CD14-positive monocyte (primary cell): ENCODE measurements at regions not wholly inside any gene's neighbourhood (a gene's known extent, or its start where the extent isn't known, plus 50 kb on each side); places are given as distances from the start of the nearest gene placed in this dataset.
"Not testable (repeated sequence)": the region's sequence is repeated elsewhere in the genome, so short reads cannot be mapped to it uniquely, and the experiment has no call there.

Source experiments
- DNase-seq, 3 donors: peaks; one replicate each; pipeline ENCODE4 v3.0.0-alpha.2; 2011 to 2022
- H2AFZ ChIP-seq: 2 replicates; pipeline ENCODE4 v1.6.0; 2012; ENCODE audit warnings: mild to moderate bottlenecking, low read depth, low read length, inconsistent platforms; ENCODE audit not compliant: insufficient read depth, poor library complexity, severe bottlenecking
- H3K27ac ChIP-seq, 2 donors: 1 replicate in 1 of 2; 2 replicates in 1 of 2; pipeline ENCODE4 v1.5.1; 2012 to 2013; ENCODE audit warnings: low read length in 2 of 2, control low read depth in 1 of 2, inconsistent platforms in 1 of 2, low read depth in 1 of 2, mild to moderate bottlenecking in 1 of 2
- H3K27me3 ChIP-seq, 2 donors: one replicate each; pipeline versions ENCODE4 v1.6.0 to v1.6.1; 2011 to 2013; ENCODE audit warnings: low read length in 2 of 2; ENCODE audit not compliant: control insufficient read depth in 2 of 2, insufficient read depth in 2 of 2
- H3K36me3 ChIP-seq, 2 donors: replicated peaks in 1 of 2; 1 replicate in 1 of 2; 2 replicates in 1 of 2; pipeline versions ENCODE4 v1.5.1 to v1.6.1; 2012 to 2013; ENCODE audit warnings: low read length in 2 of 2, control low read depth in 1 of 2, inconsistent platforms in 1 of 2, mild to moderate bottlenecking in 1 of 2; ENCODE audit not compliant: insufficient read depth in 2 of 2, control insufficient read depth in 1 of 2
- H3K4me1 ChIP-seq, 2 donors: 1 replicate in 1 of 2; 2 replicates in 1 of 2; pipeline versions ENCODE4 v1.5.1 to v1.6.1; 2012 to 2013; ENCODE audit warnings: low read length in 2 of 2, control low read depth in 1 of 2, inconsistent platforms in 1 of 2, mild to moderate bottlenecking in 1 of 2, moderate library complexity in 1 of 2; ENCODE audit not compliant: insufficient read depth in 2 of 2, control insufficient read depth in 1 of 2
- H3K4me2 ChIP-seq: replicated peaks from 2 replicates; pipeline ENCODE3; 2012; ENCODE audit warnings: low read length, moderate library complexity, mild to moderate bottlenecking; ENCODE audit not compliant: poor library complexity, severe bottlenecking; ENCODE audit errors: extremely low read depth
- H3K4me3 ChIP-seq, 3 experiments: fragments of 200-600 bp in 1 of 3; sonication (generic) in 1 of 3; replicated peaks in 1 of 3; 1 replicate in 2 of 3; 2 replicates in 1 of 3; pipeline ENCODE4 v1.5.1; 2011 to 2013; ENCODE audit warnings: low read length in 3 of 3, mild to moderate bottlenecking in 3 of 3, control low read depth in 2 of 3, low read depth in 2 of 3, inconsistent platforms in 1 of 3, moderate library complexity in 1 of 3
- H3K79me2 ChIP-seq: 2 replicates; pipeline ENCODE4 v1.6.0; 2012; ENCODE audit warnings: mild to moderate bottlenecking, control low read depth, inconsistent platforms, low read length, moderate library complexity; ENCODE audit not compliant: insufficient read depth
- H3K9ac ChIP-seq: 2 replicates; pipeline ENCODE4 v1.6.0; 2017; ENCODE audit warnings: low read length, mild to moderate bottlenecking; ENCODE audit not compliant: insufficient read depth, poor library complexity, severe bottlenecking
- H3K9me3 ChIP-seq, 2 donors: replicated peaks in 1 of 2; 1 replicate in 1 of 2; 2 replicates in 1 of 2; pipeline versions ENCODE4 v1.5.1 to v1.6.1; 2012 to 2013; ENCODE audit warnings: low read length in 2 of 2, control low read depth in 1 of 2; ENCODE audit not compliant: control insufficient read depth in 1 of 2, insufficient read depth in 1 of 2
- H4K20me1 ChIP-seq: 2 replicates; pipeline ENCODE4 v1.6.0; 2012; ENCODE audit warnings: mild to moderate bottlenecking, low read length, control low read depth, moderate library complexity; ENCODE audit not compliant: insufficient read depth
- H3K27ac Mint-ChIP-seq, 7 donors: one replicate each; pipeline ENCODE4 v1.8.0; 2020; ENCODE audit warnings: mild to moderate bottlenecking in 7 of 7, mixed read lengths in 7 of 7, moderate library complexity in 6 of 7, inconsistent platforms in 2 of 7
- H3K27me3 Mint-ChIP-seq, 3 donors: one replicate each; pipeline ENCODE4 v1.8.0; 2021 to 2022; ENCODE audit warnings: low read depth in 3 of 3, mild to moderate bottlenecking in 3 of 3, mixed read lengths in 3 of 3, moderate library complexity in 3 of 3, inconsistent platforms in 1 of 3
- H3K36me3 Mint-ChIP-seq, 2 donors: one replicate each; pipeline ENCODE4 v1.8.0; 2020; ENCODE audit warnings: mixed read lengths in 2 of 2, inconsistent platforms in 1 of 2, mild to moderate bottlenecking in 1 of 2
- H3K4me1 Mint-ChIP-seq: one replicate; pipeline ENCODE4 v1.8.0; 2020; ENCODE audit warnings: mild to moderate bottlenecking, mixed read lengths
- H3K4me3 Mint-ChIP-seq, 2 donors: one replicate each; pipeline ENCODE4 v1.8.0; 2020; ENCODE audit warnings: mild to moderate bottlenecking in 2 of 2, mixed read lengths in 2 of 2, moderate library complexity in 1 of 2
- H3K9me3 Mint-ChIP-seq, 7 donors: one replicate each; pipeline ENCODE4 v1.8.0; 2020 to 2022; ENCODE audit warnings: mixed read lengths in 7 of 7, mild to moderate bottlenecking in 6 of 7, moderate library complexity in 6 of 7, inconsistent platforms in 2 of 7
- CTCF ChIP-seq: fragments of 200-600 bp; IDR thresholded peaks from one replicate; pipeline ENCODE4 v1.8.0; 2022; ENCODE audit warnings: antibody characterized with exemption, mild to moderate bottlenecking
- WGBS: methylation state at CpG from one replicate; pipeline ENCODE4 v1.1.5; 2013; ENCODE audit warnings: missing lambda C conversion rate; ENCODE audit not compliant: insufficient coverage; 5-methylcytosine and 5-hydroxymethylcytosine counted together
- intact Hi-C, 2 donors: fragments of 100-400 bp; cut with micrococcal nuclease; formaldehyde crosslinking; loops; one replicate each; pipeline versions ENCODE4 v1.15.0 to v1.15.1; 2023

- H3K9me3 Mint-ChIP-seq, H3K36me3 ChIP-seq, H3K4me3 Mint-ChIP-seq, H3K4me1 Mint-ChIP-seq, DNase-seq, H3K27me3 ChIP-seq, intact Hi-C loops, H3K4me1 ChIP-seq, H3K9ac ChIP-seq, H2AFZ ChIP-seq, H3K9me3 ChIP-seq, H3K4me2 ChIP-seq, H3K79me2 ChIP-seq, H3K27ac ChIP-seq, H3K4me3 ChIP-seq, H3K27ac Mint-ChIP-seq, H3K36me3 Mint-ChIP-seq, H4K20me1 ChIP-seq, H3K27me3 Mint-ChIP-seq: not testable (repeated sequence)
- 100% methylated on average over 2 of the region's 3 CpGs for WGBS
Observed at GRCh38 chrX:132302687-132303086, 83.4 kb upstream of the RAP2C start.

GRCh38 chrX:132294776-132295495 is 75.7 kb upstream of the RAP2C start:
- Histone ChIP-seq H3K4me2 (no peak overlapping the region), H3K27ac (no peak overlapping the region), H3K9me3 (no peaks in the 10 kb centered on the region), H3K9ac (no peak overlapping the region), H3K4me1 (no peaks in the 10 kb centered on the region), H3K27me3 (peaks cover 0 to 6% of the 10 kb centered on the region in 2 donors), H4K20me1 (no peaks in the 10 kb centered on the region), H3K79me2 (no peaks in the 10 kb centered on the region), H2AFZ (no peak overlapping the region), H3K4me3 (no peak overlapping the region), H3K36me3 (no peaks in the 10 kb centered on the region)
- intact Hi-C loops, result loop anchor here in 1 of 2 donors (10.0 kb wide), 1 partner anchor 320 kb away; no protein-coding TSS in a partner anchor
- Mint-ChIP-seq H3K27ac (no peak overlapping the region), H3K27me3 (peaks cover 0 to 2% (median 0%) of the 10 kb centered on the region in 3 donors), H3K4me1 (no peaks in the 10 kb centered on the region), H3K4me3 (no peak overlapping the region), H3K36me3 (no peaks in the 10 kb centered on the region), H3K9me3 (peaks cover 0 to 3% (median 0%) of the 10 kb centered on the region in 7 donors)
- no peak for TF ChIP-seq CTCF
- DNase-seq, result no peak
- no CpG with 5 or more reads among the region's 2 CpGs for WGBS
